H1 (cell line): ENCODE measurements at regions not wholly inside any gene's neighbourhood (a gene's known extent, or its start where the extent isn't known, plus 50 kb on each side); places are given as distances from the start of the nearest gene placed in this dataset.

Source experiments
- CTCF ChIA-PET: fragments of 300-600 bp; sonication (Branson Sonifier 250); formaldehyde crosslinking; loops from one replicate; lab custom pipeline; 2021; ENCODE audit not compliant: partially characterized antibody; lab: Charles Lee
- POLR2A ChIA-PET: fragments of 300-600 bp; sonication (Branson Sonifier 250); formaldehyde crosslinking; loops from one replicate; lab custom pipeline; 2021; ENCODE audit warnings: inconsistent platforms; ENCODE audit not compliant: partially characterized antibody; lab: Charles Lee
- DNase-seq, 2 experiments: peaks; one replicate each; pipeline versions ENCODE4 v3.0.0 to v3.0.0-alpha.2; 2010 to 2022; ENCODE audit warnings: low spot score in 2 of 2, low read depth in 1 of 2, mixed read lengths in 1 of 2
- FAIRE-seq: peaks from 2 replicates; lab custom pipeline; 2011; peaks lifted over from hg19 to GRCh38; lab: Jason Lieb, UNC
- H2AFZ ChIP-seq: 2 replicates; pipeline ENCODE4 v1.8.1; 2012; ENCODE audit warnings: low read length, inconsistent platforms
- H2AK5ac ChIP-seq: 2 replicates; pipeline ENCODE4 v1.6.1; 2013; ENCODE audit warnings: low read depth, low read length
- H2BK120ac ChIP-seq: replicated peaks from 2 replicates; pipeline ENCODE3; 2013; ENCODE audit warnings: low read depth, low read length, inconsistent platforms
- H2BK12ac ChIP-seq: 2 replicates; pipeline ENCODE4 v1.6.1; 2013; ENCODE audit warnings: low read depth, low read length
- H2BK15ac ChIP-seq: 2 replicates; pipeline ENCODE4 v1.6.1; 2013; ENCODE audit warnings: low read length
- H2BK20ac ChIP-seq: 2 replicates; pipeline ENCODE4 v1.6.1; 2013; ENCODE audit warnings: low read length
- H2BK5ac ChIP-seq: 2 replicates; pipeline ENCODE4 v1.6.1; 2013; ENCODE audit warnings: low read depth, low read length
- H3K14ac ChIP-seq: 2 replicates; pipeline ENCODE4 v1.6.1; 2013; ENCODE audit warnings: inconsistent platforms; ENCODE audit not compliant: insufficient read length
- H3K18ac ChIP-seq: 2 replicates; pipeline ENCODE4 v1.6.1; 2013; ENCODE audit warnings: low read length; ENCODE audit errors: extremely low read depth
- H3K23ac ChIP-seq: 2 replicates; pipeline ENCODE4 v1.6.1; 2013; ENCODE audit warnings: inconsistent platforms; ENCODE audit not compliant: insufficient read length
- H3K23me2 ChIP-seq: 2 replicates; pipeline ENCODE4 v1.6.1; 2013; ENCODE audit warnings: low read depth, low read length
- H3K27ac ChIP-seq: 2 replicates; pipeline ENCODE4 v1.6.1; 2011; ENCODE audit warnings: low read depth, low read length, inconsistent platforms
- H3K27me3 ChIP-seq, 4 experiments: replicated peaks in 1 of 4; 1 replicate in 1 of 4; 2 replicates in 3 of 4; pipeline versions ENCODE4 v1.6.1 to v1.8.1; 2011 to 2013; ENCODE audit warnings: low read length in 3 of 4, mild to moderate bottlenecking in 3 of 4, inconsistent platforms in 2 of 4, mixed read lengths in 2 of 4, moderate library complexity in 1 of 4; ENCODE audit not compliant: control insufficient read depth in 3 of 4, insufficient read depth in 3 of 4; ENCODE audit errors: extremely low read depth in 1 of 4
- H3K36me3 ChIP-seq, 4 experiments: 2 replicates each; pipeline versions ENCODE4 v1.6.1 to v1.8.1; 2011 to 2013; ENCODE audit warnings: mild to moderate bottlenecking in 4 of 4, low read length in 3 of 4, moderate library complexity in 2 of 4, control low read depth in 1 of 4, inconsistent platforms in 1 of 4; ENCODE audit not compliant: insufficient read depth in 4 of 4, control insufficient read depth in 2 of 4
- H3K4ac ChIP-seq: replicated peaks from 2 replicates; pipeline ENCODE3; 2013; ENCODE audit warnings: low read length, low read depth, mixed read lengths, inconsistent platforms; ENCODE audit not compliant: insufficient read length
- H3K4me1 ChIP-seq, 4 experiments: replicated peaks in 1 of 4; 1 replicate in 1 of 4; 2 replicates in 3 of 4; pipeline versions ENCODE4 v1.6.1 to v1.8.1; 2011 to 2013; ENCODE audit warnings: low read length in 3 of 4, inconsistent platforms in 2 of 4, mixed read lengths in 1 of 4; ENCODE audit not compliant: insufficient read depth in 4 of 4, control insufficient read depth in 3 of 4
- H3K4me2 ChIP-seq, 2 experiments: 2 replicates each; pipeline versions ENCODE4 v1.6.1 to v1.8.1; 2011 to 2013; ENCODE audit warnings: low read depth in 2 of 2, low read length in 2 of 2, control low read depth in 1 of 2, inconsistent platforms in 1 of 2, mild to moderate bottlenecking in 1 of 2; ENCODE audit not compliant: insufficient read depth in 1 of 2
- H3K4me3 ChIP-seq, 4 experiments: fragments of 200-600, 300-600 bp in 1 of 4; sonication (generic), shearing (Covaris generic), sonication (Bioruptor Twin) in 1 of 4; 2 replicates each; pipeline versions ENCODE4 v1.5.1 to v1.8.1; 2011 to 2016; ENCODE audit warnings: low read length in 4 of 4, low read depth in 3 of 4, control low read depth in 2 of 4, inconsistent platforms in 2 of 4, mild to moderate bottlenecking in 2 of 4, mixed read lengths in 1 of 4, moderate library complexity in 1 of 4; ENCODE audit not compliant: insufficient read depth in 2 of 4; ENCODE audit errors: extremely low read depth in 1 of 4
- H3K56ac ChIP-seq: replicated peaks from 2 replicates; pipeline ENCODE3; 2013; ENCODE audit warnings: low read depth, mild to moderate bottlenecking, mixed read lengths, low read length, inconsistent platforms; ENCODE audit not compliant: insufficient read length
- H3K79me1 ChIP-seq: 2 replicates; pipeline ENCODE4 v1.6.1; 2013; ENCODE audit warnings: low read depth, low read length, control low read depth
- H3K79me2 ChIP-seq, 2 experiments: 2 replicates each; pipeline versions ENCODE4 v1.6.1 to v1.8.1; 2012 to 2013; ENCODE audit warnings: low read length in 2 of 2, mild to moderate bottlenecking in 2 of 2, inconsistent platforms in 1 of 2; ENCODE audit not compliant: insufficient read depth in 2 of 2, control insufficient read depth in 1 of 2
- H3K9ac ChIP-seq, 4 experiments: replicated peaks in 1 of 4; 1 replicate in 1 of 4; 2 replicates in 3 of 4; pipeline versions ENCODE4 v1.6.1 to v1.8.1; 2011 to 2013; ENCODE audit warnings: low read depth in 3 of 4, low read length in 3 of 4, control low read depth in 2 of 4, mild to moderate bottlenecking in 2 of 4, moderate library complexity in 2 of 4, inconsistent platforms in 1 of 4; ENCODE audit errors: extremely low read depth in 1 of 4
- H3K9me3 ChIP-seq, 2 experiments: 2 replicates each; pipeline versions ENCODE4 v1.6.1 to v1.8.1; 2012 to 2013; ENCODE audit warnings: mild to moderate bottlenecking in 2 of 2, moderate library complexity in 2 of 2, control low read depth in 1 of 2, inconsistent platforms in 1 of 2, low read depth in 1 of 2, low read length in 1 of 2, mixed read lengths in 1 of 2; ENCODE audit not compliant: insufficient read depth in 2 of 2
- H4K20me1 ChIP-seq, 2 experiments: replicated peaks in 1 of 2; 2 replicates each; pipeline versions ENCODE3 to v1.8.1; 2011 to 2013; ENCODE audit warnings: inconsistent platforms in 2 of 2, low read length in 2 of 2, mild to moderate bottlenecking in 1 of 2; ENCODE audit not compliant: insufficient read depth in 2 of 2, control insufficient read depth in 1 of 2
- H4K5ac ChIP-seq: 2 replicates; pipeline ENCODE4 v1.6.1; 2013; ENCODE audit warnings: low read length, low read depth, mixed read lengths, inconsistent platforms; ENCODE audit not compliant: insufficient read length
- H4K8ac ChIP-seq: 2 replicates; pipeline ENCODE4 v1.8.0; 2013; ENCODE audit warnings: mild to moderate bottlenecking, moderate library complexity, low read length, inconsistent platforms; ENCODE audit not compliant: insufficient read depth; ENCODE audit errors: extremely low read depth
- H4K91ac ChIP-seq: replicated peaks from 2 replicates; pipeline ENCODE3; 2013; ENCODE audit warnings: low read length, mixed read lengths, inconsistent platforms; ENCODE audit not compliant: insufficient read length
- CHD2 ChIP-seq: IDR thresholded peaks from 2 replicates; pipeline ENCODE4 v1.6.1; 2012; ENCODE audit warnings: low read length, improper control_type of control experiment
- HDAC6 ChIP-seq: IDR thresholded peaks from one replicate; pipeline ENCODE4 v1.7.1; 2012; ENCODE audit warnings: low read depth, mild to moderate bottlenecking, inconsistent platforms, low read length, moderate library complexity
- MAX ChIP-seq: IDR thresholded peaks from 2 replicates; pipeline ENCODE4 v1.6.1; 2012; ENCODE audit warnings: inconsistent platforms
- PHF8 ChIP-seq: fragments of 200-600 bp; sonication (generic); conservative IDR thresholded peaks from 2 replicates; pipeline ENCODE4 v1.7.1; 2012; ENCODE audit warnings: low read depth, mild to moderate bottlenecking, inconsistent platforms, low read length, moderate library complexity
- SIRT6 ChIP-seq: IDR thresholded peaks from one replicate; pipeline ENCODE4 v1.7.1; 2012; ENCODE audit warnings: low read length, inconsistent platforms
- TBP ChIP-seq: IDR thresholded peaks from 2 replicates; pipeline ENCODE4 v1.6.1; 2011; ENCODE audit warnings: low read depth, low read length, improper control_type of control experiment
- TCF12 ChIP-seq: IDR thresholded peaks from 2 replicates; pipeline ENCODE4 v1.6.1; 2011; ENCODE audit warnings: low read depth, mild to moderate bottlenecking, low read length
- USF2 ChIP-seq: IDR thresholded peaks from 2 replicates; pipeline ENCODE4 v1.6.1; 2011; ENCODE audit warnings: low read length, improper control_type of control experiment
- WGBS, 2 experiments: shearing (Covaris generic) in 1 of 2; methylation state at CpG; one replicate each; pipeline versions ENCODE4 v1.1.6 to v1.1.7; 2013 to 2015; ENCODE audit warnings: low lambda C conversion rate in 2 of 2, mixed read lengths in 2 of 2, inconsistent platforms in 1 of 2, low coverage in 1 of 2, missing lambda C conversion rate in 1 of 2; ENCODE audit not compliant: insufficient replicate concordance in 2 of 2, insufficient coverage in 1 of 2, insufficient read length in 1 of 2; ENCODE audit errors: extremely low coverage in 1 of 2, missing lambda C conversion rate in 1 of 2; 5-methylcytosine and 5-hydroxymethylcytosine counted together

GRCh38 chr11:15730995-15731385 is 616.3 kb downstream of the INSC start:
- no peak for DNase-seq
- Histone ChIP-seq H2AK5ac (no peak overlapping the region), H2BK5ac (no peak overlapping the region), H3K27me3 (no peaks in the 10 kb centered on the region), H3K14ac (no peak overlapping the region), H2BK12ac (no peak overlapping the region), H3K18ac (no peak overlapping the region), H3K36me3 (no peaks in the 10 kb centered on the region), H2AFZ (no peak overlapping the region), H3K79me2 (no peaks in the 10 kb centered on the region), H3K79me1 (no peaks in the 10 kb centered on the region), H3K23me2 (no peaks in the 10 kb centered on the region; the same call in 1 of the 2 replicates), H2BK20ac (no peak overlapping the region), H4K5ac (no peak overlapping the region), H3K4me2 (no peak overlapping the region), H3K4me3 (no peak overlapping the region), H3K27ac (no peak overlapping the region), H3K23ac (no peak overlapping the region), H3K4ac (no peak overlapping the region), H2BK120ac (no peak overlapping the region), H4K20me1 (no peaks in the 10 kb centered on the region), H4K8ac (no peak overlapping the region; the same call in 1 of the 2 replicates), H3K56ac (no peak overlapping the region), H4K91ac (no peak overlapping the region), H2BK15ac (no peak overlapping the region), H3K9me3 (no peaks in the 10 kb centered on the region), H3K4me1 (peaks cover 0 to 5% (median 3%) of the 10 kb centered on the region in 4 experiments; a peak in 2 of 7 replicates), H3K9ac (no peak overlapping the region)
- 71% methylated on average over 4 of the region's 4 CpGs; no CpG with 5 or more reads in 1 of the 2 experiments for WGBS, 2 experiments
- no peak for TF ChIP-seq USF2
- no peak for TF ChIP-seq CHD2
- no peak for TF ChIP-seq SIRT6
- TF ChIP-seq TBP, result no peak
- TF ChIP-seq HDAC6, result no peak
- no peak for TF ChIP-seq MAX
- TF ChIP-seq TCF12, result no peak
- no peak for TF ChIP-seq PHF8
- FAIRE-seq, result no peak
- ChIA-PET POLR2A (no interaction called here), CTCF (interaction anchor here (1.0 to 1.2 kb wide), 3 partner anchors 11 to 88 kb away, joined by 3 to 4 read pairs (median 3); no protein-coding TSS in a partner anchor)
